GM12878 (cell line): ENCODE measurements at regions not wholly inside any gene's neighbourhood (a gene's known extent, or its start where the extent isn't known, plus 50 kb on each side); places are given as distances from the start of the nearest gene placed in this dataset.

Experiments
- ATAC-seq: fragments of 200-7000 bp; cut with Tn5 transposase; 3 replicates; pipeline ENCODE4 v1.9.1; 2020; ENCODE audit warnings: mild to moderate bottlenecking, moderate library complexity
- BruUV-seq: library from RNA; stranded (reverse); fragments of 400-500 nt; replicated peaks from 2 replicates; lab custom pipeline; 2021; lab: Mats Ljungman, UMichigan
- CTCF ChIA-PET: fragments of 300-600 bp; sonication (Branson Sonifier 250); formaldehyde crosslinking; extraction: SDS; loops from one replicate; lab custom pipeline; 2021; ENCODE audit warnings: inconsistent platforms; lab: Yijun Ruan, JAX
- POLR2A ChIA-PET: fragments of 350-600 bp; formaldehyde crosslinking; extraction: SDS; loops from one replicate; lab custom pipeline; 2021; ENCODE audit warnings: inconsistent platforms; lab: Charles Lee
- RAD21 ChIA-PET: fragments of 300-600 bp; sonication (Branson Sonifier 250); formaldehyde crosslinking; loops from one replicate; lab custom pipeline; 2023; ENCODE audit warnings: antibody characterized with exemption; ENCODE audit not compliant: unreplicated experiment; lab: Charles Lee
- SMC1A ChIA-PET: fragments of 300-600 bp; sonication (Branson Sonifier 250); formaldehyde crosslinking; loops from one replicate; lab custom pipeline; 2023; ENCODE audit not compliant: unreplicated experiment, uncharacterized antibody; lab: Charles Lee
- DNase-seq: peaks from one replicate; pipeline ENCODE4 v3.0.0-alpha.2; 2011; ENCODE audit warnings: low read depth, low spot score
- FAIRE-seq: peaks from 3 replicates; lab custom pipeline; 2011; peaks lifted over from hg19 to GRCh38; lab: Jason Lieb, UNC
- H2AFZ ChIP-seq: 2 replicates; pipeline ENCODE4 v1.6.0; 2011; ENCODE audit warnings: low read depth, low read length, control low read depth; ENCODE audit not compliant: control insufficient read depth
- H3K27ac ChIP-seq: 2 replicates; pipeline ENCODE4 v1.5.1; 2011; ENCODE audit warnings: control low read depth; ENCODE audit not compliant: control insufficient read depth, insufficient read depth
- H3K27me3 ChIP-seq, 2 experiments: replicated peaks in 1 of 2; 2 replicates each; pipeline versions ENCODE4 v1.6.0 to v1.6.1; 2011; ENCODE audit warnings: low read length in 1 of 2; ENCODE audit not compliant: control insufficient read depth in 2 of 2, insufficient read depth in 2 of 2
- H3K36me3 ChIP-seq, 2 experiments: 2 replicates each; pipeline ENCODE4 v1.5.1; 2011; ENCODE audit warnings: low read length in 1 of 2; ENCODE audit not compliant: control insufficient read depth in 2 of 2, insufficient read depth in 2 of 2
- H3K4me1 ChIP-seq: 2 replicates; pipeline ENCODE4 v1.6.1; 2011; ENCODE audit warnings: mild to moderate bottlenecking, low read length, moderate library complexity, mixed read lengths; ENCODE audit not compliant: control insufficient read depth, insufficient read depth
- H3K4me2 ChIP-seq: 2 replicates; pipeline ENCODE4 v1.6.0; 2011; ENCODE audit warnings: control low read depth; ENCODE audit not compliant: control insufficient read depth, insufficient read depth
- H3K4me3 ChIP-seq: fragments of 200-600 bp; sonication (generic); 2 replicates; pipeline ENCODE4 v1.5.1; 2016
- H3K79me2 ChIP-seq: 2 replicates; pipeline ENCODE4 v1.6.0; 2011; ENCODE audit warnings: low read length; ENCODE audit not compliant: control insufficient read depth, insufficient read depth
- H3K9ac ChIP-seq: 2 replicates; pipeline ENCODE4 v1.8.0; 2011; ENCODE audit warnings: low read length, control low read depth, mixed read lengths; ENCODE audit not compliant: control insufficient read depth, insufficient read depth
- H3K9me3 ChIP-seq: replicated peaks from 3 replicates; pipeline ENCODE4 v1.5.1; 2011; ENCODE audit warnings: mild to moderate bottlenecking, low read length; ENCODE audit not compliant: control insufficient read depth, insufficient read depth
- H4K20me1 ChIP-seq: 2 replicates; pipeline ENCODE4 v1.6.0; 2011; ENCODE audit not compliant: control insufficient read depth, insufficient read depth
- GABPA ChIP-seq: IDR thresholded peaks from 2 replicates; pipeline ENCODE4 v1.6.1; 2014; ENCODE audit warnings: antibody characterized with exemption, low read depth, mild to moderate bottlenecking, inconsistent platforms
- GATAD2B ChIP-seq: fragments of 450-650 bp; conservative IDR thresholded peaks from 2 replicates; pipeline ENCODE4 v1.6.1; 2017; ENCODE audit warnings: low read depth, mild to moderate bottlenecking, moderate library complexity
- POLR2A ChIP-seq: IDR thresholded peaks from 2 replicates; pipeline ENCODE4 v1.6.1; 2011; ENCODE audit warnings: low read depth, mild to moderate bottlenecking, low read length
- RAD21 ChIP-seq: IDR thresholded peaks from 2 replicates; pipeline ENCODE4 v1.6.1; 2011; ENCODE audit warnings: mild to moderate bottlenecking, low read depth, low read length, moderate library complexity; ENCODE audit not compliant: insufficient read depth
- RUNX3 ChIP-seq: IDR thresholded peaks from 2 replicates; pipeline ENCODE4 v1.6.1; 2012; ENCODE audit warnings: low read length, inconsistent platforms
- SREBF2 ChIP-seq: IDR thresholded peaks from 2 replicates; pipeline ENCODE4 v1.6.1; 2012; ENCODE audit warnings: mild to moderate bottlenecking, low read length
- STAT3 ChIP-seq: IDR thresholded peaks from 2 replicates; pipeline ENCODE4 v1.6.1; 2011; ENCODE audit warnings: low read depth, low read length, improper control_type of control experiment
- SUPT20H ChIP-seq: IDR thresholded peaks from 2 replicates; pipeline ENCODE4 v1.6.1; 2011; ENCODE audit warnings: low read depth, mild to moderate bottlenecking, low read length, moderate library complexity, borderline replicate concordance; ENCODE audit not compliant: control insufficient read depth
- WRNIP1 ChIP-seq: IDR thresholded peaks from 2 replicates; pipeline ENCODE4 v1.6.1; 2011; ENCODE audit warnings: low read depth, low read length, improper control_type of control experiment, borderline replicate concordance
- in situ Hi-C: fragments of 300-500 bp; cut with MboI; formaldehyde crosslinking; loops from 9 replicates; pipeline ENCODE4 v1.14.3; 2018; ENCODE audit warnings: mixed read lengths
- intact Hi-C: fragments of 100-400 bp; cut with micrococcal nuclease; formaldehyde crosslinking; loops from one replicate; pipeline ENCODE4 v1.14.2; 2022; ENCODE audit not compliant: unreplicated experiment
- TF ChIP-seq, protein P1 (sequence below): IDR thresholded peaks from 2 replicates; pipeline ENCODE4 v1.6.1; 2011; ENCODE audit warnings: borderline replicate concordance, low read depth, mild to moderate bottlenecking, moderate library complexity, low read length; ENCODE audit not compliant: insufficient read depth, poor library complexity, severe bottlenecking
- TF ChIP-seq, protein P2 (sequence below): fragments of 450-650 bp; IDR thresholded peaks from 2 replicates; pipeline ENCODE4 v1.6.1; 2017; ENCODE audit warnings: mild to moderate bottlenecking, moderate library complexity
- TF ChIP-seq, protein P3 (sequence below): fragments of 450-650 bp; formaldehyde crosslinking; IDR thresholded peaks from 2 replicates; pipeline ENCODE4 v1.4.0; 2022; ENCODE audit warnings: mild to moderate bottlenecking, moderate library complexity
- TF ChIP-seq, protein P4 (sequence below): IDR thresholded peaks from 2 replicates; pipeline ENCODE4 v1.6.1; 2011; ENCODE audit warnings: low read depth, low read length, improper control_type of control experiment, borderline replicate concordance
- TF ChIP-seq, protein P5 (sequence below): fragments of 450-650 bp; IDR thresholded peaks from 2 replicates; pipeline ENCODE4 v1.6.1; 2016; ENCODE audit warnings: mild to moderate bottlenecking

DNA sequence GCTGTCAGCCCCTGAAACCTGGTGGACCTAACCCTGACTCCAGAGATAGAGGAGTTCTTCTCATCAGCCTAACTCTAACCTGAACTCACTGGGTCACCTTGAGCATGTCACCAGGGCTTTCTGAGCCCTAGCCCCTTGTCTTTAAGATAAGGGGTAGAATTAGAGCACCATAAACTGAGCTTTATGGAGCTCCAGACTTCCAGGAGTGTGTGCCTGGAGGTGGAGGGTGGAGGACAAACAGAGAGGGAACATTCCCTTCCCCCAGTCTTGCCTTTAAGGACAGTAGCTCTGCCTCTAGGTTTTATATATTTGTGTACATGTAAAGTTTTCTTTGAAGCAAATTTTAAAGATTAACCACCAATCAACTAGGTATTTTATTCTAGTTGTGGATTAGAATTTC is 83.9 kb upstream of the PACRGL start:
- H3K27me3 ChIP-seq, result no peaks in the 10 kb centered on the region
- POLR2A ChIA-PET, result no interaction called here
- CTCF ChIA-PET, result no interaction called here
- BruUV-seq, result no TSS peak
- H2AFZ ChIP-seq, result no peak overlapping the region
- no peaks in the 10 kb centered on the region for H4K20me1 ChIP-seq
- H3K36me3 ChIP-seq, result no peaks in the 10 kb centered on the region
- no peak overlapping the region for H3K9ac ChIP-seq
- no peaks in the 10 kb centered on the region for H3K9me3 ChIP-seq
- FAIRE-seq (no peak), ATAC-seq (no peak), DNase-seq (no peak)
- in situ Hi-C loops (no loop called here), intact Hi-C loops (no loop called here)
- H3K79me2 ChIP-seq, result no peaks in the 10 kb centered on the region
- no peak overlapping the region for H3K4me3 ChIP-seq
- RAD21 ChIA-PET, result no interaction called here
- H3K4me1 ChIP-seq, result no peaks in the 10 kb centered on the region
- H3K4me2 ChIP-seq, result no peak overlapping the region
- H3K27ac ChIP-seq, result no peak overlapping the region
- SMC1A ChIA-PET, result interaction anchor here (1.2 to 2.1 kb wide), 2 partner anchors 12 to 32 kb away, joined by 3 to 4 read pairs; no protein-coding TSS in a partner anchor
- TF ChIP-seq, protein P1, sequence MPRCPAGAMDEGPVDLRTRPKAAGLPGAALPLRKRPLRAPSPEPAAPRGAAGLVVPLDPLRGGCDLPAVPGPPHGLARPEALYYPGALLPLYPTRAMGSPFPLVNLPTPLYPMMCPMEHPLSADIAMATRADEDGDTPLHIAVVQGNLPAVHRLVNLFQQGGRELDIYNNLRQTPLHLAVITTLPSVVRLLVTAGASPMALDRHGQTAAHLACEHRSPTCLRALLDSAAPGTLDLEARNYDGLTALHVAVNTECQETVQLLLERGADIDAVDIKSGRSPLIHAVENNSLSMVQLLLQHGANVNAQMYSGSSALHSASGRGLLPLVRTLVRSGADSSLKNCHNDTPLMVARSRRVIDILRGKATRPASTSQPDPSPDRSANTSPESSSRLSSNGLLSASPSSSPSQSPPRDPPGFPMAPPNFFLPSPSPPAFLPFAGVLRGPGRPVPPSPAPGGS, result no peak
- TF ChIP-seq GATAD2B (no peak), POLR2A (no peak), SUPT20H (no peak), WRNIP1 (no peak), RAD21 (no peak), SREBF2 (no peak), GABPA (no peak), RUNX3 (no peak), STAT3 (no peak)
- TF ChIP-seq, protein P2, sequence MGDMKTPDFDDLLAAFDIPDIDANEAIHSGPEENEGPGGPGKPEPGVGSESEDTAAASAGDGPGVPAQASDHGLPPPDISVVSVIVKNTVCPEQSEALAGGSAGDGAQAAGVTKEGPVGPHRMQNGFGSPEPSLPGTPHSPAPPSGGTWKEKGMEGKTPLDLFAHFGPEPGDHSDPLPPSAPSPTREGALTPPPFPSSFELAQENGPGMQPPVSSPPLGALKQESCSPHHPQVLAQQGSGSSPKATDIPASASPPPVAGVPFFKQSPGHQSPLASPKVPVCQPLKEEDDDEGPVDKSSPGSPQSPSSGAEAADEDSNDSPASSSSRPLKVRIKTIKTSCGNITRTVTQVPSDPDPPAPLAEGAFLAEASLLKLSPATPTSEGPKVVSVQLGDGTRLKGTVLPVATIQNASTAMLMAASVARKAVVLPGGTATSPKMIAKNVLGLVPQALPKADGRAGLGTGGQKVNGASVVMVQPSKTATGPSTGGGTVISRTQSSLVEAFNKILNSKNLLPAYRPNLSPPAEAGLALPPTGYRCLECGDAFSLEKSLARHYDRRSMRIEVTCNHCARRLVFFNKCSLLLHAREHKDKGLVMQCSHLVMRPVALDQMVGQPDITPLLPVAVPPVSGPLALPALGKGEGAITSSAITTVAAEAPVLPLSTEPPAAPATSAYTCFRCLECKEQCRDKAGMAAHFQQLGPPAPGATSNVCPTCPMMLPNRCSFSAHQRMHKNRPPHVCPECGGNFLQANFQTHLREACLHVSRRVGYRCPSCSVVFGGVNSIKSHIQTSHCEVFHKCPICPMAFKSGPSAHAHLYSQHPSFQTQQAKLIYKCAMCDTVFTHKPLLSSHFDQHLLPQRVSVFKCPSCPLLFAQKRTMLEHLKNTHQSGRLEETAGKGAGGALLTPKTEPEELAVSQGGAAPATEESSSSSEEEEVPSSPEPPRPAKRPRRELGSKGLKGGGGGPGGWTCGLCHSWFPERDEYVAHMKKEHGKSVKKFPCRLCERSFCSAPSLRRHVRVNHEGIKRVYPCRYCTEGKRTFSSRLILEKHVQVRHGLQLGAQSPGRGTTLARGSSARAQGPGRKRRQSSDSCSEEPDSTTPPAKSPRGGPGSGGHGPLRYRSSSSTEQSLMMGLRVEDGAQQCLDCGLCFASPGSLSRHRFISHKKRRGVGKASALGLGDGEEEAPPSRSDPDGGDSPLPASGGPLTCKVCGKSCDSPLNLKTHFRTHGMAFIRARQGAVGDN, result no peak
- TF ChIP-seq, protein P3, sequence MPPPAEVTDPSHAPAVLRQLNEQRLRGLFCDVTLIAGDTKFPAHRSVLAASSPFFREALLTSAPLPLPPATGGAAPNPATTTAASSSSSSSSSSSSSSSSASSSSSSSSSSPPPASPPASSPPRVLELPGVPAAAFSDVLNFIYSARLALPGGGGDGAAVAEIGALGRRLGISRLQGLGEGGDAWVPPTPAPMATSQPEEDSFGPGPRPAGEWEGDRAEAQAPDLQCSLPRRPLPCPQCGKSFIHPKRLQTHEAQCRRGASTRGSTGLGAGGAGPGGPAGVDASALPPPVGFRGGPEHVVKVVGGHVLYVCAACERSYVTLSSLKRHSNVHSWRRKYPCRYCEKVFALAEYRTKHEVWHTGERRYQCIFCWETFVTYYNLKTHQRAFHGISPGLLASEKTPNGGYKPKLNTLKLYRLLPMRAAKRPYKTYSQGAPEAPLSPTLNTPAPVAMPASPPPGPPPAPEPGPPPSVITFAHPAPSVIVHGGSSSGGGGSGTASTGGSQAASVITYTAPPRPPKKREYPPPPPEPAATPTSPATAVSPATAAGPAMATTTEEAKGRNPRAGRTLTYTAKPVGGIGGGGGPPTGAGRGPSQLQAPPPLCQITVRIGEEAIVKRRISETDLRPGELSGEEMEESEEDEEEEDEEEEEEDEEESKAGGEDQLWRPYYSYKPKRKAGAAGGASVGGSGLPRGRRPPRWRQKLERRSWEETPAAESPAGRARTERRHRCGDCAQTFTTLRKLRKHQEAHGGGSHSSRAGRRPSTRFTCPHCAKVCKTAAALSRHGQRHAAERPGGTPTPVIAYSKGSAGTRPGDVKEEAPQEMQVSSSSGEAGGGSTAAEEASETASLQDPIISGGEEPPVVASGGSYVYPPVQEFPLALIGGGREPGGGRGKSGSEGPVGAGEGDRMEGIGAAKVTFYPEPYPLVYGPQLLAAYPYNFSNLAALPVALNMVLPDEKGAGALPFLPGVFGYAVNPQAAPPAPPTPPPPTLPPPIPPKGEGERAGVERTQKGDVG (CRISPR knock-in tag), result no peak
- TF ChIP-seq, protein P4, sequence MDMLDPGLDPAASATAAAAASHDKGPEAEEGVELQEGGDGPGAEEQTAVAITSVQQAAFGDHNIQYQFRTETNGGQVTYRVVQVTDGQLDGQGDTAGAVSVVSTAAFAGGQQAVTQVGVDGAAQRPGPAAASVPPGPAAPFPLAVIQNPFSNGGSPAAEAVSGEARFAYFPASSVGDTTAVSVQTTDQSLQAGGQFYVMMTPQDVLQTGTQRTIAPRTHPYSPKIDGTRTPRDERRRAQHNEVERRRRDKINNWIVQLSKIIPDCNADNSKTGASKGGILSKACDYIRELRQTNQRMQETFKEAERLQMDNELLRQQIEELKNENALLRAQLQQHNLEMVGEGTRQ, result no peak
- TF ChIP-seq, protein P5, sequence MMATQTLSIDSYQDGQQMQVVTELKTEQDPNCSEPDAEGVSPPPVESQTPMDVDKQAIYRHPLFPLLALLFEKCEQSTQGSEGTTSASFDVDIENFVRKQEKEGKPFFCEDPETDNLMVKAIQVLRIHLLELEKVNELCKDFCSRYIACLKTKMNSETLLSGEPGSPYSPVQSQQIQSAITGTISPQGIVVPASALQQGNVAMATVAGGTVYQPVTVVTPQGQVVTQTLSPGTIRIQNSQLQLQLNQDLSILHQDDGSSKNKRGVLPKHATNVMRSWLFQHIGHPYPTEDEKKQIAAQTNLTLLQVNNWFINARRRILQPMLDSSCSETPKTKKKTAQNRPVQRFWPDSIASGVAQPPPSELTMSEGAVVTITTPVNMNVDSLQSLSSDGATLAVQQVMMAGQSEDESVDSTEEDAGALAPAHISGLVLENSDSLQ, result no peak
